GM12878 (cell line): ENCODE measurements at regions not wholly inside any gene's neighbourhood (a gene's known extent, or its start where the extent isn't known, plus 50 kb on each side); places are given as distances from the start of the nearest gene placed in this dataset.

Source experiments
- ATAC-seq: fragments of 200-7000 bp; cut with Tn5 transposase; 3 replicates; pipeline ENCODE4 v1.9.1; 2020; ENCODE audit warnings: mild to moderate bottlenecking, moderate library complexity
- BruUV-seq: library from RNA; stranded (reverse); fragments of 400-500 nt; replicated peaks from 2 replicates; lab custom pipeline; 2021; lab: Mats Ljungman, UMichigan
- CTCF ChIA-PET: fragments of 300-600 bp; sonication (Branson Sonifier 250); formaldehyde crosslinking; extraction: SDS; loops from one replicate; lab custom pipeline; 2021; ENCODE audit warnings: inconsistent platforms; lab: Yijun Ruan, JAX
- POLR2A ChIA-PET: fragments of 350-600 bp; formaldehyde crosslinking; extraction: SDS; loops from one replicate; lab custom pipeline; 2021; ENCODE audit warnings: inconsistent platforms; lab: Charles Lee
- RAD21 ChIA-PET: fragments of 300-600 bp; sonication (Branson Sonifier 250); formaldehyde crosslinking; loops from one replicate; lab custom pipeline; 2023; ENCODE audit warnings: antibody characterized with exemption; ENCODE audit not compliant: unreplicated experiment; lab: Charles Lee
- SMC1A ChIA-PET: fragments of 300-600 bp; sonication (Branson Sonifier 250); formaldehyde crosslinking; loops from one replicate; lab custom pipeline; 2023; ENCODE audit not compliant: unreplicated experiment, uncharacterized antibody; lab: Charles Lee
- DNase-seq: peaks from one replicate; pipeline ENCODE4 v3.0.0-alpha.2; 2011; ENCODE audit warnings: low read depth, low spot score
- FAIRE-seq: peaks from 3 replicates; lab custom pipeline; 2011; peaks lifted over from hg19 to GRCh38; lab: Jason Lieb, UNC
- H2AFZ ChIP-seq: 2 replicates; pipeline ENCODE4 v1.6.0; 2011; ENCODE audit warnings: low read depth, low read length, control low read depth; ENCODE audit not compliant: control insufficient read depth
- H3K27ac ChIP-seq: 2 replicates; pipeline ENCODE4 v1.5.1; 2011; ENCODE audit warnings: control low read depth; ENCODE audit not compliant: control insufficient read depth, insufficient read depth
- H3K27me3 ChIP-seq, 2 experiments: replicated peaks in 1 of 2; 2 replicates each; pipeline versions ENCODE4 v1.6.0 to v1.6.1; 2011; ENCODE audit warnings: low read length in 1 of 2; ENCODE audit not compliant: control insufficient read depth in 2 of 2, insufficient read depth in 2 of 2
- H3K36me3 ChIP-seq, 2 experiments: 2 replicates each; pipeline ENCODE4 v1.5.1; 2011; ENCODE audit warnings: low read length in 1 of 2; ENCODE audit not compliant: control insufficient read depth in 2 of 2, insufficient read depth in 2 of 2
- H3K4me1 ChIP-seq: 2 replicates; pipeline ENCODE4 v1.6.1; 2011; ENCODE audit warnings: mild to moderate bottlenecking, low read length, moderate library complexity, mixed read lengths; ENCODE audit not compliant: control insufficient read depth, insufficient read depth
- H3K4me2 ChIP-seq: 2 replicates; pipeline ENCODE4 v1.6.0; 2011; ENCODE audit warnings: control low read depth; ENCODE audit not compliant: control insufficient read depth, insufficient read depth
- H3K4me3 ChIP-seq: fragments of 200-600 bp; sonication (generic); 2 replicates; pipeline ENCODE4 v1.5.1; 2016
- H3K79me2 ChIP-seq: 2 replicates; pipeline ENCODE4 v1.6.0; 2011; ENCODE audit warnings: low read length; ENCODE audit not compliant: control insufficient read depth, insufficient read depth
- H3K9ac ChIP-seq: 2 replicates; pipeline ENCODE4 v1.8.0; 2011; ENCODE audit warnings: low read length, control low read depth, mixed read lengths; ENCODE audit not compliant: control insufficient read depth, insufficient read depth
- H3K9me3 ChIP-seq: replicated peaks from 3 replicates; pipeline ENCODE4 v1.5.1; 2011; ENCODE audit warnings: mild to moderate bottlenecking, low read length; ENCODE audit not compliant: control insufficient read depth, insufficient read depth
- H4K20me1 ChIP-seq: 2 replicates; pipeline ENCODE4 v1.6.0; 2011; ENCODE audit not compliant: control insufficient read depth, insufficient read depth
- FOS ChIP-seq: IDR thresholded peaks from 3 replicates; pipeline ENCODE4 v1.6.1; 2011; ENCODE audit warnings: borderline replicate concordance; ENCODE audit not compliant: insufficient read length; ENCODE audit errors: extremely low read depth
- NFXL1 ChIP-seq: fragments of 450-650 bp; IDR thresholded peaks from 2 replicates; pipeline ENCODE4 v1.6.1; 2017; ENCODE audit warnings: antibody characterized with exemption, mild to moderate bottlenecking, borderline replicate concordance
- RAD21 ChIP-seq: IDR thresholded peaks from 2 replicates; pipeline ENCODE4 v1.6.1; 2011; ENCODE audit warnings: mild to moderate bottlenecking, low read depth, low read length, moderate library complexity; ENCODE audit not compliant: insufficient read depth
- RAD51 ChIP-seq: fragments of 450-650 bp; IDR thresholded peaks from 2 replicates; pipeline ENCODE4 v1.6.1; 2016; ENCODE audit warnings: moderate library complexity, mild to moderate bottlenecking, inconsistent platforms
- SMARCA5 ChIP-seq: fragments of 450-650 bp; IDR thresholded peaks from 2 replicates; pipeline ENCODE4 v1.6.1; 2017; ENCODE audit warnings: mild to moderate bottlenecking
- SMC3 ChIP-seq: IDR thresholded peaks from 2 replicates; pipeline ENCODE4 v1.6.1; 2011; ENCODE audit warnings: low read length, improper control_type of control experiment, borderline replicate concordance
- SRF ChIP-seq, 2 experiments: IDR thresholded peaks; 2 replicates each; pipeline ENCODE4 v1.6.1; 2011; ENCODE audit warnings: low read depth in 2 of 2, low read length in 2 of 2, mild to moderate bottlenecking in 1 of 2, moderate library complexity in 1 of 2
- TCF12 ChIP-seq: IDR thresholded peaks from 2 replicates; pipeline ENCODE4 v1.6.1; 2011; ENCODE audit warnings: low read depth, mild to moderate bottlenecking, low read length
- YY1 ChIP-seq: IDR thresholded peaks from 2 replicates; pipeline ENCODE4 v1.6.1; 2011; ENCODE audit warnings: low read depth, mild to moderate bottlenecking, low read length
- WGBS: methylation state at CpG from one replicate; pipeline ENCODE4 v1.1.6; 2016; ENCODE audit warnings: low lambda C conversion rate; ENCODE audit not compliant: insufficient replicate concordance, insufficient coverage; ENCODE audit errors: missing lambda C conversion rate; 5-methylcytosine and 5-hydroxymethylcytosine counted together
- in situ Hi-C: fragments of 300-500 bp; cut with MboI; formaldehyde crosslinking; loops from 9 replicates; pipeline ENCODE4 v1.14.3; 2018; ENCODE audit warnings: mixed read lengths
- intact Hi-C: fragments of 100-400 bp; cut with micrococcal nuclease; formaldehyde crosslinking; loops from one replicate; pipeline ENCODE4 v1.14.2; 2022; ENCODE audit not compliant: unreplicated experiment
- TF ChIP-seq, protein P1 (sequence below): IDR thresholded peaks from 2 replicates; pipeline ENCODE4 v1.6.1; 2011; ENCODE audit warnings: low read depth, low read length, improper control_type of control experiment, borderline replicate concordance
- TF ChIP-seq, protein P2 (sequence below), 3 experiments: IDR thresholded peaks in 2 of 3; conservative IDR thresholded peaks in 1 of 3; 2 replicates each; pipeline ENCODE4 v1.5.1; 2011; ENCODE audit warnings: low read depth in 3 of 3, low read length in 3 of 3, mild to moderate bottlenecking in 3 of 3, control low read depth in 2 of 3, moderate library complexity in 2 of 3, inconsistent platforms in 1 of 3, mixed read lengths in 1 of 3; ENCODE audit not compliant: control insufficient read depth in 2 of 3, insufficient read depth in 1 of 3; ENCODE audit errors: extremely low read depth in 1 of 3

DNA sequence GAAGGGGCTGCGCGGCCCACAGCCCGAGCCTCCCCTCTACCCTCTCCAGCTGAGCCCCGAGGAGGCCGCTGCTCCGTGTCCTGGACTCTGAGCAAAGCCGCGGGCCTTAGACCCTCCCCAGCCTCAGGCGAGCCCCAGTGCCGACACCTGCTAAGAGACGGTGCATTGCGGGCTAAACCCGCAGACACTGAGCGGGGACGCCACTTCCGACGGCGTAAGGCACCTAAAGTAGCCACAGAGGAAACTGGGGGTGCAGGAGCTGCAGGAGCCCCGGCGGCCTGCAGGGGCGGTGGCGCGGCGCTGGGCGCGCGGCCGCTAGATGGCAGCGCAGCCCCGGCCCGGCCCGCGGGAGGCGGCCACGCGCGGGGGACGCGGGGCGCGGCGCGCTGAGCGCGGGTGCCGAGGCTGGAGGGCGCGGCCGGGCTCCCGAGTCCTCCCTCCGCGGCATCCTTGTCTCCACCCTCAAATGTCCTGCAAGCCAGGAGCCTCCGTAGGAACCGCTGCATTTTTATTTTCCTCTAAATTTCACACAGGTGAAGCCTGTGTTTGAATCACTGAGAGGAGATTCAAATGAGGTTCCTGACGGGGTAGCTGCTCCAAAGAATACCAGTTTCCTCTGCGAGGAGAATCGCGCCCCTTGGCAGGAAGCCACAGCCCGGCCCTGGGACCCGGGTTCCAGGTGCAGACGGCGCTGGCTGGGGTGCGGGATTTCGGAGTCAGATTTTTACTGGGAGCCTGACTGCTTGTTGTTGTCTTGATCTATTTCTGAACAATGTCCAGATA, 650.5 kb downstream of the GALR1 start:
- SMC1A ChIA-PET = no interaction called here
- FAIRE-seq = no peak
- no peak overlapping the region for H3K9ac ChIP-seq
- no peaks in the 10 kb centered on the region for H3K79me2 ChIP-seq
- H3K4me3 ChIP-seq = no peak overlapping the region
- no peaks in the 10 kb centered on the region for H3K27me3 ChIP-seq
- H3K27ac ChIP-seq = no peak overlapping the region
- H2AFZ ChIP-seq = peak overlapping the region; percentile 27; the same call in 1 of the 2 replicates
- H3K9me3 ChIP-seq = no peaks in the 10 kb centered on the region
- RAD21 ChIA-PET = no interaction called here
- in situ Hi-C loops = loop anchor here (25.0 kb wide), 1 partner anchor 1337 kb away; no protein-coding TSS in a partner anchor
- no peaks in the 10 kb centered on the region for H3K4me1 ChIP-seq
- no peaks in the 10 kb centered on the region for H4K20me1 ChIP-seq
- BruUV-seq = no TSS peak
- no peak for DNase-seq
- TF ChIP-seq RAD21 (peak; percentile 50), SMARCA5 (peak; percentile 80; the same call in 1 of the 2 replicates), SRF (IDR thresholded peaks at IDR 0.05; ENCODE audit: low read depth in 2 of 2, low read length in 2 of 2) (peak in 1 of 2 experiments; percentile 20; a peak in 1 of 4 replicates), FOS (no peak), RAD51 (no peak), NFXL1 (no peak), TCF12 (0 out of 2 replicates have a peak, but pooled peaks have one; percentile 1), SMC3 (peak; percentile 21; the same call in 1 of the 2 replicates), YY1 (peak; percentile 67; the same call in 1 of the 2 replicates)
- TF ChIP-seq, protein P1, sequence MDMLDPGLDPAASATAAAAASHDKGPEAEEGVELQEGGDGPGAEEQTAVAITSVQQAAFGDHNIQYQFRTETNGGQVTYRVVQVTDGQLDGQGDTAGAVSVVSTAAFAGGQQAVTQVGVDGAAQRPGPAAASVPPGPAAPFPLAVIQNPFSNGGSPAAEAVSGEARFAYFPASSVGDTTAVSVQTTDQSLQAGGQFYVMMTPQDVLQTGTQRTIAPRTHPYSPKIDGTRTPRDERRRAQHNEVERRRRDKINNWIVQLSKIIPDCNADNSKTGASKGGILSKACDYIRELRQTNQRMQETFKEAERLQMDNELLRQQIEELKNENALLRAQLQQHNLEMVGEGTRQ = no peak
- TF ChIP-seq, protein P2, sequence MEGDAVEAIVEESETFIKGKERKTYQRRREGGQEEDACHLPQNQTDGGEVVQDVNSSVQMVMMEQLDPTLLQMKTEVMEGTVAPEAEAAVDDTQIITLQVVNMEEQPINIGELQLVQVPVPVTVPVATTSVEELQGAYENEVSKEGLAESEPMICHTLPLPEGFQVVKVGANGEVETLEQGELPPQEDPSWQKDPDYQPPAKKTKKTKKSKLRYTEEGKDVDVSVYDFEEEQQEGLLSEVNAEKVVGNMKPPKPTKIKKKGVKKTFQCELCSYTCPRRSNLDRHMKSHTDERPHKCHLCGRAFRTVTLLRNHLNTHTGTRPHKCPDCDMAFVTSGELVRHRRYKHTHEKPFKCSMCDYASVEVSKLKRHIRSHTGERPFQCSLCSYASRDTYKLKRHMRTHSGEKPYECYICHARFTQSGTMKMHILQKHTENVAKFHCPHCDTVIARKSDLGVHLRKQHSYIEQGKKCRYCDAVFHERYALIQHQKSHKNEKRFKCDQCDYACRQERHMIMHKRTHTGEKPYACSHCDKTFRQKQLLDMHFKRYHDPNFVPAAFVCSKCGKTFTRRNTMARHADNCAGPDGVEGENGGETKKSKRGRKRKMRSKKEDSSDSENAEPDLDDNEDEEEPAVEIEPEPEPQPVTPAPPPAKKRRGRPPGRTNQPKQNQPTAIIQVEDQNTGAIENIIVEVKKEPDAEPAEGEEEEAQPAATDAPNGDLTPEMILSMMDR (IDR thresholded peaks at IDR 0.05 in 2 of 3, conservative IDR thresholded peaks at IDR 0.05 in 1 of 3; ENCODE audit: control insufficient read depth in 2 of 3, extremely low read depth in 1 of 3, insufficient read depth in 1 of 3, low read depth in 3 of 3, low read length in 3 of 3) = peak; percentile 77 to 91 (median 84); a peak in 5 of 6 replicates
- TF ChIP-seq, all 136 proteins: peak for 7
- Histone ChIP-seq H3K4me2 (peak overlapping the region; percentile 50; the same call in 1 of the 2 replicates), H3K36me3 (no peaks in the 10 kb centered on the region)
- 37% methylated on average over 54 of the region's 64 CpGs for WGBS
- POLR2A ChIA-PET = no interaction called here
- ATAC-seq = peak; percentile 91
- intact Hi-C loops = loop anchor here (5.0 kb wide), 1 partner anchor 1347 kb away; no protein-coding TSS in a partner anchor
- CTCF ChIA-PET = no interaction called here
